GM10266 (cell line): ENCODE measurements at regions not wholly inside any gene's neighbourhood (a gene's known extent, or its start where the extent isn't known, plus 50 kb on each side); places are given as distances from the start of the nearest gene placed in this dataset.

Experiments
- DNase-seq: peaks from one replicate; pipeline ENCODE4 v3.0.0; 2012; ENCODE audit errors: extremely low spot score
- TF ChIP-seq, protein P1 (sequence below): IDR thresholded peaks from 2 replicates; pipeline ENCODE4 v1.5.1; 2012; ENCODE audit warnings: mild to moderate bottlenecking, low read depth; ENCODE audit not compliant: control insufficient read depth, insufficient read depth; ENCODE audit errors: missing control alignments

DNA sequence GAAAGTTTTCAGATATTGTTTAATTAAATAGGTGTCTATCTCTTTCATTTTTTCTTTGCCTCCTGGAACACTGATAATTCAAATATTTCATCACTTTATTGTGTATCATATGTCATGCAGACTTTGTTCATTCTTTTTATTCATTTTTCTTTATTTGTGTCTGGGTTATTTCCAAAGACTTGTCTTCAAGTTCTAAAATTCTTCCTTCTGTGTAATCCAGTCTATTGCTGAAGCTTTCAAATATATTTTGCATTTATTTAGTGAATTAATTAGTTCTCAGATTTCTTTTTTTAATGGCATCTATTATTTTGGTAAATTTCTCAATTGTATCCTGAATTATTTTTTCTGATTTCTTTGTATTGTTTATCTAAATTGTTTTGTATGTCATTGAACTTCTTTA, 70.1 kb downstream of the ZNF330 start:
- no peak for DNase-seq
- TF ChIP-seq, protein P1, sequence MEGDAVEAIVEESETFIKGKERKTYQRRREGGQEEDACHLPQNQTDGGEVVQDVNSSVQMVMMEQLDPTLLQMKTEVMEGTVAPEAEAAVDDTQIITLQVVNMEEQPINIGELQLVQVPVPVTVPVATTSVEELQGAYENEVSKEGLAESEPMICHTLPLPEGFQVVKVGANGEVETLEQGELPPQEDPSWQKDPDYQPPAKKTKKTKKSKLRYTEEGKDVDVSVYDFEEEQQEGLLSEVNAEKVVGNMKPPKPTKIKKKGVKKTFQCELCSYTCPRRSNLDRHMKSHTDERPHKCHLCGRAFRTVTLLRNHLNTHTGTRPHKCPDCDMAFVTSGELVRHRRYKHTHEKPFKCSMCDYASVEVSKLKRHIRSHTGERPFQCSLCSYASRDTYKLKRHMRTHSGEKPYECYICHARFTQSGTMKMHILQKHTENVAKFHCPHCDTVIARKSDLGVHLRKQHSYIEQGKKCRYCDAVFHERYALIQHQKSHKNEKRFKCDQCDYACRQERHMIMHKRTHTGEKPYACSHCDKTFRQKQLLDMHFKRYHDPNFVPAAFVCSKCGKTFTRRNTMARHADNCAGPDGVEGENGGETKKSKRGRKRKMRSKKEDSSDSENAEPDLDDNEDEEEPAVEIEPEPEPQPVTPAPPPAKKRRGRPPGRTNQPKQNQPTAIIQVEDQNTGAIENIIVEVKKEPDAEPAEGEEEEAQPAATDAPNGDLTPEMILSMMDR, result no peak

DNA sequence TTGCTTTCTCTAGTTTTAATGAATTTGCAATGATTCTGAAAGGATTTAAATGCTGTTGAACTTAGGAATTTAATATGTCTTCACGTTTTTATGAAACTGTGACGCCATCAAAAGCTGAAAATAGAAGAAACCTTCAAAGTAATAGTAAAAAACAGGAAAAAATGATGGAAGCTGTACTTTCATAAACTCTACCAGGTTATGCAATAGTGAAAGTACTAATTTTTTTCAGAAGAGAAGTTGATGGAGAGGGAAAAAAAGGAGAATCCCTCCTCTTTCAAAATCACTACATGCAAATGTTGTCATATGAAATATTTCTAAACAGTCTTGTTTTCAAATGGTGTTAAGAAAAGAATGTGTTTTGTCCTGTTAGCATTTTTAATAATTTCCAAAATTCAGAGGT, 73.6 kb downstream of the ZNF330 start:
- no peak for DNase-seq
- TF ChIP-seq, protein P1, result no peak

DNA sequence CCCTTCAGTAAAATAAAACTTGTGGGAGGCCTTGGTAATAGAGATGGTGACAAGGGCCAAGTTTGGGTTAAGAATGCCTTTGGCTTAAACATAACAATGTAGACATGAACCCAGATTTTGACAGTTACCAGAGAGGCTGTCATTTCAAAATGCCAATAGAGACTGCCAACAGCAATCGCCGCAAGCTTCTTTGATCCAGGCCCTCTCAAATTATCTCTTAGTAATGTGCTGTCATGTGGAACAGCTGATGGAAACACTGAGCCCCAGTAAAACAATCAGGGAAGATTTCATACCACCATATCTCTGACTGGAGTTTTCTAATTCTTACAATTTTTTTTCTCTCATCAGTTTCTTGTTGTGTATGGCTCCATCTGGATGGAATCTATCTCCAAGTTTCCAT, 80.5 kb downstream of the ZNF330 start:
- TF ChIP-seq, protein P1, result no peak
- DNase-seq, result no peak

DNA sequence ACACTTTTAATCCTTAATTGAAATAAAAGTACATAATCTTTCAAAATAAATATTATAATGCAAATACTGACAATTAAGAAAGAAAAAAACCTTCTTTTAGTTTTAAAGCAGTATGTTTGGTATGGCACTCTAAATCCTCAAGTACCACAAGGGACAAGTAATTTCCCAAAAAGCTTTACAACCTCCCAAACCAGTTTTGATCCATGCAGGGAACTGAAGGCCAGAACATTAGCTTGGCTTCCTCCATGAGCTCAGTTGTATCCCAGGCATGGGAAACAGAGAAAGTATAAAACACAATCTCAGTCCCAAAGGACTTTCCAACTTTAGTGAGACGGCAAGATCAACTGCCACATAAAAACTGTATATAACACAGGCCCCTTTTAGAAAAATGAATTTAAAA, 82.2 kb downstream of the ZNF330 start:
- TF ChIP-seq, protein P1, result no peak
- no peak for DNase-seq

DNA sequence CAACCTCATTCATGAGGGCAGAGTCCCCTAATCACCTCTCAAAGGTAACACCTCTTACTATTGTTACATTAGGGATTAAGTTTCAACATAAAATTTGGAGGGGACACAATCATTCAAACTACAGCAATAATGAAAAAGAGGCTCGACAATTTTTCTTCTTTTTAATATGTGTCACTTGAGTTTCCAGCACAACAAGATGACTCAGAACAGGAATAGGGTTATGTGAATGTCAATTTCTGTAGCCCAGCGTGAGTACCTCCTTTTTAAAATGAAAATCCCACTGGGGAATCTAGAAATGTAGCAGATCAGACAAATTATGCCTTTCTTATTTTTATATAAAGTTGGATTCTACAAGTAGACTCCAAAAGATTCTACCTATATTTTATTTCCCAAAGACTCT, 83.7 kb downstream of the ZNF330 start:
- TF ChIP-seq, protein P1, result no peak
- no peak for DNase-seq

DNA sequence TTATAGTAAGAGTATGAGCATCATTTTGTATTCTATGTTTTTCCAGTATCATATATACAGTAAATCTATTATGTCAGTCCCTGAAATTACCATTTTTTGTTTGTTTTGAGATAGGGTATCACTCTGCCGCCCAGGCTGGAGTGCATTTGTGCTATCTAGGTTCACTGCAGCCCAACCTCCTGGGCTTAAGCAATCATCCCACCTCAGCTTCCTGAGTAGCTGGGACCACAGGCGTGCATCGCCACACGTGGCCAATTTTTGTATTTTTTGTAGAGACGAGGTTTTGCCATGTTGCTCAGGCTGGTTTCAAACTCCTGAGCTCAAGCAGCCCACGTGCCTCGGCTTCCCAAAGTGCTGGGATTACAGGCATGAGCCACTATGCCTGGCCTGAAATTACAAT, 85.6 kb downstream of the ZNF330 start:
- TF ChIP-seq, protein P1, result no peak
- no peak for DNase-seq

DNA sequence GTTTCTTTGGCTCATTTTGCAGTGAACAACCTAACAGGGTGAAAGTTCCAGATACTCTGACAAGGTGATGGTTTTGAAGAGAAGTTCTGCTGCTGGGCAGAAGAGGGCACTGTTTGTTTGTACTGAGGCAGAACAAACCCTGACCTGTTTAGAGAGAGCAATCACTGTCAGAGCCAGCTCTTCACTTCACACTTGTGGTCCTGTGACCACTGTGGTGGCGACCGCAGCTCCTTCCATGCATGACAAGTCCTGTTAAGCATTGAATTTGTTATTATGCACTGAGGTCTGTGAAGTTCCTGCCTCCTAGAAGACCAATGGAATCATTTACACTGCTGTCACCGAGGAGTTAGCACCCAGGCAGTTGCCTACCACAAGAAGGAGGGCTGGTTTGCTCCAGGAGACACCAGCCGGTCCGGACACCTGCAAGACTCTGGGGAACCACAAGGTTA, 86.6 kb downstream of the ZNF330 start:
- TF ChIP-seq, protein P1, result peak; percentile 78
- DNase-seq, result peak; percentile 76

DNA sequence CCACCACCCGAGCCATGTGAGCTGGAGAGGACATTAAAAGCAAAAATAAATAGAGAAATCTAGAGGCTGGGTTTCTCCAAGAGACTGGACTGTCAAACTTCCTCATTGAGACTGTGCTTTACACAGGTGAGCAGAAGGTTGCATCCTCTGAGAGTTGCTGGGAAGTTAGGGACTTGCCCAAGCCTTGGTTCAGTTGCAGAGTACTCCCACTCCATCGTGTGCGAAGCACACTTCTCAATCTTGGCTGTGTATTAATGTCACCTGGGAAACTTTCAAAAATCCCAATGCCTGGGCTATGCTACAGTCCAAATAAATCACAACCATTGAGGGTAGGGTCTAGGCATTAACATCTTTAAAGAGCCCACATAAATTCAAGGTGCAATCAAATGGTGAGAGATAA, 89.2 kb downstream of the ZNF330 start:
- TF ChIP-seq, protein P1, result no peak
- DNase-seq, result no peak
